HG03575 (cell line): ENCODE measurements at regions not wholly inside any gene's neighbourhood (a gene's known extent, or its start where the extent isn't known, plus 50 kb on each side); places are given as distances from the start of the nearest gene placed in this dataset.

Experiments
- ATAC-seq: cut with Tn5 transposase; IDR thresholded peaks from one replicate; pipeline ENCODE4 v1.9.1; 2021; ENCODE audit not compliant: unreplicated experiment, insufficient number of reproducible peaks, low FRiP score; ENCODE audit errors: extremely low read depth

DNA sequence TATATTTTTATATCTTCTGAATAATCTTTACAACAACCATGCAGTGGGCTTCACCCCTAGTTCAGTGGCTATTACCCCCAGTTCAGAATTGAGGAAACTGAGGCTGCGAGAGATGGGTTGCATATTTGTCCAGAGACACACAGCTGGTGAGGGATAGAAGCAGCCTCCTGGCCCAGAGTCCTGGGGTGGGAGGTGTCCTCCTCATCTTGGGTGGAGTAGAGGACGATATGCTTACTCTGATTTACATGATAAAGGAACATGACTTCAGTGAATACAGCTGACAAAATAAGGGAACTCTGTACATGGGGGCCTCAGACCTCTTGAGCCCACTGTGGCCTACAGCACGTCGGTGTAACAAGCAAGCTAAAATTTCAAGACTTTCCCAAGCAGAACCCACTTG is 214.7 kb downstream of the FBXO15 start:
- ATAC-seq = no peak

DNA sequence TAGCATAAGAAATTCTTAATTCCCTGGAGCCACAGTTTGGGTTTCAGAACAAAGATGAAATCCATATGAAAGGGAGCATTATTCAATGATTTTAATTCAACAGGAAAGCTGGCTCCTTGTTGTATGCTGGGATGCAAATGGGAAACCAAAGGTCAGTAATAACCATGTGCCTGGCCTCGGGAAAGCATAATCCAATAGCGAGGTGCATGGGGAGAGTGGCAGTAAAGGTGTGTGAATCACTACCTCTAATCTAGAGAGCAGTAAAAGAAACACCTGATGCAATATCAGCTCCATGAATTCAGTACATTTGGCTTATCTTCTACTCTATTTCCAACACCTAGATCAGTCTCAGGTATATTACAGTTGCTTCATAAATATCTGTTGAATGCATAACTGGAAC is 220.1 kb downstream of the FBXO15 start:
- no peak for ATAC-seq

DNA sequence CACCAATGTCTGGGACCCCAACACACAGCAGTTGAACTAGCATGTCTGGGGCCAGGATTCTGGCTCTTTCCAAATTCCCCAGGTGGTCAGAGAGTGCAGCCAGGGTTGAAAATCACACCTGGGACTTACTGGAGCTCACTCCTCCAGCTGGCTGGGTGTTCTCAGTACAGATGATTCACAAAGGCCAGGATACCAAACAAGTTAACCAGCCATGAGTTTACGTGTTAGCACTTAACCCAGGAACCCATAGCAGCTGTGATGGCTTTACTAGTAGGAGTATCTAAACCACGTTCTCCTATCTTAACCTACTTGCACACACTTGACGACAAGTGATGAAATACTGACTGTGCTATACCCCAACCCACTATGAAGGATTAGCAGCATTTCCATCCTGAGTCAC is 222.8 kb downstream of the FBXO15 start:
- ATAC-seq = no peak

DNA sequence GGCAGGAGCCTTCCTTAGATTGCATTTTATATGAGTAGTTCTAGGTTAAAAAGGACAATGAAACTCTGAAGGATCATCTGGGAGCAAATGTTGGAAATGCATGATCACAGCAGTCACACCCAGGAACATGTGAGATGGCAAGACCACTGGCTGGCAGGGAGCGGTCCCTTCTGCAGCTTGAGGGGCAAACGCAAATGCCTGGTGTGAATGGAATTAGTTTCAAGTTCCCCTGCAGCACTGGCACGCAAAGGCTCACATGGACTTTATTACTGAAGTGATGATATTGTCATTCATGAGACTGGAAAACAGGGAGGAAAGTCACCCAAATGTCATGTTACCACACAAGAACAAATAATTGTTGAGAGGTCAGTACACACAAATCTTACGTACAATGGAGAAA is 223.3 kb downstream of the FBXO15 start:
- no peak for ATAC-seq

DNA sequence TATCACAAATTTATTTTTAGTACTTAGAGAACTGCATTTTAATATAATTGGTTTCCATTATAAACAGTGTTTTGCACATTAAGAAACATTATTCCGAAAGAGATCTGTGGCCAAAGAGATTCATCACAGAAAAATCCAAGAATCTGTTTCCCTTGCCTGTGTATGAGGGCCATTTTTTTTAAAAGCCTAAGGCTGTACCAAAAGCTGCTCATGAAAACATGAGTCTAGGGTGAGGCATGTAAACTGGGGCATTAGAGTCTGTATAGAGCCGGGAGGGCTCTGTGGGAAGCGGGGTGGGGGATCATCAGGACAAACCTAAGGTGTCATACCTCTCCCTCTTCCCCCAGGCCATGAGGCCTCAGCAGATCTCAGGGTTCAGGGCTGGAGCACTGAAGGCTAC is 223.8 kb downstream of the FBXO15 start:
- ATAC-seq = no peak

DNA sequence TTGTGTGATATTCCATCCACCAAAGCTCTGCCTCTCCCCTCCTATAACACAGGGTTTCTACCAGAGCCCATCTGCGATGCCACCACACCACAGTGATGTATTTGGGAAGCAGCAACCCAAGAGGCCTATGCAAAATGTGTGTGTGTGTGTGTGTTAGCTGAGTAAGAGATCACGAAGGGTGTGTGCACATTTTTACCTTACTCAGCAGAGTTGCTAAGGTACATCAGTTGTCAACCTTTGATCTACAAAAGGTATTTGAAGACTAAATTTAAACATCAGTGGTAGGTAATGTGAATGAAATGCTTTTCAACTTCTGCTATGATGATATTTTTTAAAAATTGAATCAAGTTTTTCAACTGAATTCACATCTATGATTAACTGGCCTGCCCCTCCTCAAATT is 227.6 kb downstream of the FBXO15 start:
- ATAC-seq = no peak

DNA sequence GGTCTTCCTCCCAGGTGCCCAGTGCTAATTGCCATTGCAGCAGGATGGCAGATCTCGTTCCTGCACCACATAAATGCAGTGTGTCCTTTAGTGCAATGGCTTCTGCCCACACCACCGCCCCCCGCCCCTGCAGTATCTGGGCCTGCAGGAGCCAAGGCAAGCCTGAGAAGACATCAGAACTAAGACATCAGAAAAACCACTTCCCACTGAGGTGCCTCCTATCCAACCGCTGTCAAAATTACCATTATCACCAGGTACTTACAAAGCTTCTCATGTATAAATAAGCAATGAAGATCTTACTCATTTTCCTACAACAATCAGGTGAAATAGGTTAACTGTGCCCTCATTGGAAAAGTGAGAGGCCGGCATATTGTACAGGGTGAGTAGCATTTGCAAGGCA is 228.8 kb downstream of the FBXO15 start:
- no peak for ATAC-seq

DNA sequence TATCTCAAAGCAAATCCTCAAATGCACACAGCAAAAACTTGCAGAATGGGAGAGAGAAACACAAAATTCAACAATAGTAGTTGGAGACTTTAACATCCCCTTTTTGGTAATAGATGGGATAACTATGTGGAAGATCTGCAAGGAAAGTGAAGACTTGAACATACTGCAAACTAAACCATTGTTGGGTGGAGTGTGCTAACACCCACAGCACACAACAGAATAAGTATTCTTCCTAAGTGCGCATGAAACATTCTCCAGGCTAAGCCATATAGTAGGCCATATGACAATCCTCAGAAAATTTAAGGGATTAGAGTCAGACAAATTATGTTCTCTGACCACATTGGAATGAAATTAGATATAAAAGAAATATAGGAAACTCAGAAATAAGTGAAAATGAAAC is 230.6 kb downstream of the FBXO15 start:
- no peak for ATAC-seq

DNA sequence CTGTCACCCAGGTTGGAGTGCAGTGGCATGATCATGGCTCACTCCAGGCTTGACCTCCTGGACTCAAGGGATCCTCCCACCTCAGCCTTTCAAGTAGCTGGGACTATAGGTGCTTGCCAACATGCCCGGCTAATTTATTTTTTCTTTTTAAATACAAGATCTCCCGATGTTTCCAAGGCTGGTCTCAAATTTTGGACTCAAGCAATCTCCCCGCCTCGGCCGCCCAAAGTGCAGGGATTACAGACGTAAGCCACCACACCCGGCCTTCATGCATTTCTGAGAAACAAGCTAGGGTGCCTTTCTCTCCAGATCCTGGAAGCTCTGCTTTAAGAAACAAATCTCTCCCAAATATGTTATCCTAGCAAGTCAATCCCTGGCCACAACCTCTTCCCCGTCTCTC is 234.1 kb downstream of the FBXO15 start:
- no peak for ATAC-seq

DNA sequence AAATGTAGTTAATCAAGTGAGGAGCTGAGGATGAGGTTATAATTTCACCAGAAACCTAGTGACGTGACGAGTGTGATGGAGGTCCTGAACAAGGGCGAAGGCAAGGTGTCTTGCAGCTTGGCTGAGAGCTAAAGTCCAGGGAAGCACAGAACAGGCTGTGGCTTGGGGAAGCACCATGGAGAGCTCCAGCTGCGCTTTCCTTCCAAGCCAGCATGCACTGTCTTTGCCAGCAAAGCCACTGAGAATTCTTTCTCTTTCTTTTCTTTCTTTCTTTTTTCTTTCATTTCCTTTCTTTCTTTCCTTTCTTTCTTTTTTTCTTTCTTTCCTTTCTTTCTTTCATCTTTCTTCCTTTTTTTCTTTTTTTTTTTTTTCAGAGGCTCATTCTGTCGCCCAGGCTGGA is 239.3 kb downstream of the FBXO15 start:
- no peak for ATAC-seq

DNA sequence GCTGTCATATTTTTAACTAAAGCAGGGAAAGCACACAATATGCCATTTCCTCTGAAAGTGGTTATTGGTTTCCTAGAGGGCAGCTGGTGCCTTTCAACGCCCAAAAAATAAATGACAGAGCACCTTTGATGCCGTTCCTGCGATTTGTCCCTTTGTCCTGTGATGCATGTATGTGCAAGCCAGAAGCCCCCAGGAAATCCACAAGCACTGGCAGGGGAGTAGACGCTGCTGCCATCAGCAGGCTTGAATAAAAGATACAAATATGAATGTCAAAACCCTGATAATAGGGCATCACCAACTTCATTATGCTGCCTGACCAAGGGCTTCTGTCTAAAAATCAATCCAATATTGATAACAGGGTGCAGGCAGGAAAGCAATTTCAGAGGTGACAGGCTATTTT is 246.1 kb downstream of the FBXO15 start:
- no peak for ATAC-seq

DNA sequence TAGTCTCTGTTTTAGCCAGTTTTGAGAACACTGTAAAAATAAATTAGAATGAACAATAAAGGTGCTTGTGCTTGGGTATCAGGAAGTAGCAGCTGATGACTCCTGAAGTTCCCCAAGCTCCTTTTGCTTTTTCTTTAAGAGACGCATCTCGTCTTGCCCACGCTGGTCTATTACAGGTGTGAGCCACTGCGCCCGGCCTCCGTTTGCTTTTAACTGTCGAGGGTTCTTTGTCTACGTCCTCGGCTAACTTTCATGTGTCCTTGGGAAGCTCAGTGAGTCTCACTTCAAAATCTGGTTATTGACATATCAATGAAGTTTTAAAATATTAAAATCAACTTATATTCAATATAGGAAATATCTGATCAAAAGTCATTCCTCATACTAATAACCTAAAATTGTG is 246.5 kb downstream of the FBXO15 start:
- no peak for ATAC-seq

DNA sequence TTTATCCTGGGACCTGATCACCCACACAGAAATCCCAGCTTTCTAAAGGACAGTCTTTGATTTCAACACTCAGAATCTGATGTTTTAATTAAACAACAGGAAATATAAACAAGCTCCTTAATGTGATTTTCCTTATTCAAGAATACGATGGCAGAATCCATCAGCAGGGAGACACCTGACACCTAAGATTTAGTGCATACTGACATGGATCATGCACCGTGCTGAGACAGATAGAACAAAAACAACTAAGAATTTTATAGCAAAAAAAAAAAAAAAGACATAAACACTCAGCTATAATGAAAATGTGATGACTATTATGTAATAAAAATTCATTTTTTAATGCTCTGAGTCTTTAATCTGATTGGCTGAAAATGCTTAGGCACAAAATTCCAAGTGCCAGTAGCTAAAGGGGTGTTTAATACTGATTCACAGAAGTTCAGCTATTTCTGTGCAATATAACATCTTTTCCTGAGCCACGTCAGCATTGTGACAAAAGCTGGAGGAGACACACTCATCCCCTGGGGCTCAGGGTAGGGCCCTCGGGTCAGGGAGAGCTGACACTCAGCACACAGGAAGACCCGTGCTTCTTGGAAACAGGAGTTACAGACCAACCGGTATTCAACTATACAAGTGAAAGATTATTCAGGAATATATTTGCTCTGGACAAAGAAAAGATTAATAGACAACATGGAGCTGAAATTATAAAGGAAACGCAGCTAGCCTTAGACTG is 247.4 kb downstream of the FBXO15 start:
- no peak for ATAC-seq

DNA sequence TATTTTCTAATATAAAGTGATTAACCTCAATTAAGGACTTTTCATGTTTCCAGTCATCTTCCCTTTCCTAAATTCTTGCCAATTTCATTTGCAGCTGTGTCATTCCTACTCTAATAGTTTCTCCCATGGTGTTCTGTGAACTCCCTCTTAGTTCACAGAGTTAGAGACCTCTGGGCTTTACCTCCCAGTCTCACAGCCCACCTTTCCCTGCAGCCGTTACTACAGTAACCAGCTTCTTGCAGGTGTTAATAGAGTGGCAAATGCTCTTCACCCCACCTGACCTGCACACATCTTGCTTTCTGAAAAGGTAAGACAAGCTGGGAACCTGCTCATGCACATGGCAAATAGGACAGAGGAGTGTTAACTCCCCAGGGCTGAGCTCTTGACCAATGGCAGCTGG is 250.1 kb downstream of the FBXO15 start:
- no peak for ATAC-seq

DNA sequence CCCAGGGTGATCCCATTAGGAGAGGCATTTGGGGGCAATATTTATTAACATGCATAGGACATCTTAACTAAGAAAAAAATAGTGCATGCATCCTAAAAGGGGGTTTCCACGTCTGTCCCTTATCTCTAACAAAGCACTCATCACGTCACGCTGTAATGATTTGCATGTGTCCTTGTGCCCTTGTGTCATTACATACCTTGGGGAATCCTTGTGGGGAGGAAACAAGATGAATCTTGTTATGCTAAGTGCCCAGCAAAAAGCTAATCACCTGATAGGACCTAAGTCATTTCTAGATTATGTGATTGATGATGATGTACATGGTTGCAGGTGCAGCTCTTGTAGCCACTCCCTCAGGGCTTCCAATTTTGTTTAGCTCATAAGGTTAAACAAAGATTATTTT is 250.9 kb downstream of the FBXO15 start:
- no peak for ATAC-seq

DNA sequence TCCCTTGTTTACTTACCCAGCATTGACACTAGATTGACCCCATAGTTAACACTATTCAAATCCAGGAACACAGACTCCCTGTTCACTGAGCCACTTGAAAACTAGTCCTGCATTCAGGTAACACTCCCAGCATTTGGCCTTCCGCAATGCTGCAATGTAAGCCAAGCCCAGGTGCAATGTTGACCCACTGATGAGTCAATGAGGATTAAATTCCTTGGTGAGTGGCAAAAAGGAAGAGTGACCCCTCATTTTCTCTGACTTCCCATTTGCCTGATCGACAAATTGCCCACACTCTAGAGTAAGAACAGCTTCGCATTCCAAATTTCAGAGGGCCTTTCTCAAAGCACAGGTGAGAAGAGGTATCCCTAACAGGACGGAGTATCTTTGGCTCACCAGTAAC is 251.9 kb downstream of the FBXO15 start:
- ATAC-seq = no peak

DNA sequence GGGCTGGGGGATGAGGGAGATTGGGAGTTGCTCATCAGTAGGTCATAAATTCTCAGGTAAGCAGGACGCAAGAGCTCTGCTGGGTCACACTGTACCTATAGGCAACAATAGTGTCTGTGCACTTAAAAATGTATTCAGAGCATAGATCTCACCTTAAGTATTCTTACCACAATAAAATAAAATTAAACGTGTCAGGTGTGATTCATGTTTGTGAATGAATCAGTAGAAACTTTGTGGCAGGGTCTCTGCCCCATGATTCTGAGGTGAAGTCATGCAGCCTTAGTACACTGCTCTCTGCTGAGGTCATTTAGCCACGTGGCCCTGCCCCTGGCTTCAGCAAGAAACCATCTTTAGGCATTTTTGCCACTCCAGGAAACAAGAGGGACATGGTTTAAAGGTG is 253.8 kb downstream of the FBXO15 start:
- no peak for ATAC-seq

DNA sequence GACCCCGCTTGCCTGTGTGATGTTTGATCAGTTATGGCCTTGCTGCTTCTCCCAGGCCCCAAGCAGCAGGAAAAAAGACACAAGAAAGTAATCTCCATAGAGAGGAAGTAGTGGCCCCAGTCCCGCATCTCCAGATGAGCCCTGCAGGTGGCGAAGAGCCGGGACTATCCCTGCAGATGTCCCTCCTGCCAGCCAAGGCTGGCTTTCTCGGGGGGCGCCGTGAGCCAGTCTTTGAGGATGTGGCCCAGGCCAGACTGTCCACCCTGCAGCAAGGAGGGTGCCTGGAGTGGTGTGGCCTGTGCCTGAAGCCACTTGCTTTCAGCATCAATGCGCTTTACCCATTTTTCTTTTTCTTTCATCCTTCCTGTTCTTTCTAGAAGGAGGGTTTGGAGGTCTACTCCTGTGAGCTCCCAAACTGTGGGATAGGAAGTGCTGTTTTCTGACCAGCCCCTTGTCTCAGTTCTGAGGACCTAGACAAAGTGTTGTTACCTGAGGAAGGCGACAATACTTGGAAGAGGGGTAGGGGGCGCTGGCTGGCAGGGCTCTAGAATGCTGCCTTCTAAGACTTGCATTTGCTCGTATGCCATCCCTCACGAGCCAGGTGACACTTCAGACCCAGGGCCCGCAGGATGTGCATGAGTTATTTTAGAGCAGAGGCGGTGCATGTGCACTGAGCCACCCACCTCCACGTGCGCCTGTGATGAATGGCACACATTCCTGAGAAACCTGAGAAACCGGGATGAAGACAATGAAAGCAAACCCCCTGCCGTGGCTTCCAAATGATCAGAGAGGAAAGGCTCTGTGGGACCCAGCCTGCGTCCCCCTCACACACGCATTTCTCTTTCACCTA is 255.8 kb downstream of the FBXO15 start:
- ATAC-seq = no peak

DNA sequence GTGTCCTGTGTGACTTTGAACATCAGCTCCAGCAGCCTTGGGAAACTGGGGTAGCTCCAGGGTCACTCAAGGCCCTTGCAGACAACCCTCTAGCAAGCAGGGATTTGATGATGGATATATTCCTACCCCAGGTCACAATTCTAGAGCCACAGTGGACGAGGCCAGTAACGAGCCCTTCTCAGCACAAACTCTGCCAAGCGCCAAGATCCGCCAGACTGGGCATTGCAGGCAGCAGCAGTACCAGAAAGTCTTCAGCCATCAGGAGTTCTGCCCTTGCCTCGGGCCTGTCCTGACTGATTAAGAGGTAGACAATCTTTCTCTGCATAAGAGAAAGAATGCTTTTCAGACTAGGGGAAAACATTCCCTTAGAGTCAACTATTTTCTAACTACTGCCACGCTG is 259.1 kb downstream of the FBXO15 start:
- no peak for ATAC-seq

DNA sequence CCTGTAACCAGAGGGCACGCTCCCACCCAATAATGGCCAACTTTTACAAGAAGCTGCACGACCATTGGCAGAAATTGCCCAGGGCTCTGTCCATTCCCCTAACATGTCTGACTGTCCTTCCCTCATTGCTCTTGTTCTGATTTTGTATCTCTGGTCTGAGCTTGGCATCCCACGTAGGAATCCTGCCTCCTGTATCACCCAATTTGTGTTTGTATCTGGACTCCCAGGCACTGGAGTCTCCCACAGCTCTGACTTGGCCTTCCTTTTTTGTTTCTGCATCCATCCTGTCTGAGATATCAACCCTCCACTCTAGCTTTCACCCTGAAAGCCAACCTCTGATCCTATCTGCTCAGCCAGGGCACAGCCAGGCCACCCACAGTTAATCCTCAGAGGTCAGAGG is 259.8 kb downstream of the FBXO15 start:
- ATAC-seq = no peak

DNA sequence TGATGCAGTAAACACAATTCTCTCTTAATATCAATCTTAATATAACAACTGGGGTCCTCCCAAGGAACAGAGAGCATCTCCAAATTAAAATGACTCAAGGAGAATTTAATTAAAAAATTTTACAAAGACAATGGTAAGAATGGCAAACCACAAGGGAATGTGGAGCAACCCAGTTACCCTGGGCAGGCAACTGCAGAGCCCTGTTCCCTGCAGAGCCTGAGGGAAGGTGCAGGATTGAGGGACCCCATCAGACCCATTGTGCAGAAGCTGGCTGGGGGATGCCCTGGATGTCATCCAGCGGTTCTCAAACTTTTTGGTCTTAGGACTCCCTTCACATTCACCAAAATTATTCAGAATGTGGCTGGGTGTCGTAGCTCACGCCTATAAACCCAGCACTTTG is 262.8 kb downstream of the FBXO15 start:
- ATAC-seq = no peak
